Embryonic facial prominence (tissue), 1 donor: ENCODE measurements at regions not wholly inside any gene's neighbourhood (a gene's known extent, or its start where the extent isn't known, plus 50 kb on each side); places are given as distances from the start of the nearest gene placed in this dataset.
"Not testable (repeated sequence)": the region's sequence is repeated elsewhere in the genome, so short reads cannot be mapped to it uniquely, and the experiment has no call there.

Experiments used
- DNase-seq: peaks from one replicate; pipeline ENCODE4 v3.0.0-alpha.2; 2016; ENCODE audit errors: extremely low spot score

DNA sequence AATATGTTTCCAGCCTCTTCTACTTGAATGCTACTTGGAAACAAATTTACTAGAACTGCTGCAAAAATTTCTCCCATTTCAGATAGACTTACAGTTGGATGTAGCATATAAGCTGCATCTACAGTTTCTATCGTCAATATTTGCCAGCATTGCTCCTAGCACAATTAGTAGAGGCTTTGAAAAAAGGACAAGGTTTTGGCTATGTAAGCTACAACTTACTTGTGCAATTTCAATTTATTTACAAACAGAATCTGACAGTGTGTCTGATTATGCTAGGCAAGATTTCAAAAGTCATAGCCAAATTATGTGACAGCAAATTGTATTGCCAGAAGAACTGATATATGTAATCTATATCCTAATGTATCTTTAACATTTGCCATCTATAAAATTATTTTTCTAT is 628.4 kb upstream of the FAM174A start:
- no peak for DNase-seq

GRCh38 chr5:99901972-99902371 is 633.2 kb upstream of the FAM174A start:
- no peak for DNase-seq

DNA sequence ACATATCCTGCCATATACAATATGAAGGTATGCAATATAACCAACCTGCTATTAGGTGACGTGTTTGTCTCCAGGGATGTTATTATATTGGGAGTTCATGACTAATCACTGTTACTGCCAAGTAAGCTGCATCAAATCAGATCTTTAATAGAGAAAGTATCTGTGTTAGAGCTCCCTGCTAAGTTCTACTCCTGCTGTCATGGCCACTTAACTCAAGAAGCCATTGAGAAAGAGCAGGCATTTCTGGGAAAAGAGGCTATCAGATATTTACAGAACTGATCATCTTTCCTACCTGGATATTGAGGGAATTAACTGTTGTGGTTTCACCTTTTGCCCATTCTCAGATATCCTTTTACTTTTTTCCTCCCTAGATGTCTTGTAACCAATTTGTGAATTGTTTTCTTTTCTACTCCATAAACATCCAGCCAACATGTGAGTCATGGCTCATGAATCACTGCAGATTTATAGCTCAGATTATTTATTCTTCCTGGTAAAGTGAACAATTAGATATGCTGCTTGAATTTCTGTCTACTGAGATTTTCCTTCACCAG is 634.8 kb upstream of the FAM174A start:
- no peak for DNase-seq

GRCh38 chr5:99879791-99880511 is 655.2 kb upstream of the FAM174A start:
- no peak for DNase-seq

DNA sequence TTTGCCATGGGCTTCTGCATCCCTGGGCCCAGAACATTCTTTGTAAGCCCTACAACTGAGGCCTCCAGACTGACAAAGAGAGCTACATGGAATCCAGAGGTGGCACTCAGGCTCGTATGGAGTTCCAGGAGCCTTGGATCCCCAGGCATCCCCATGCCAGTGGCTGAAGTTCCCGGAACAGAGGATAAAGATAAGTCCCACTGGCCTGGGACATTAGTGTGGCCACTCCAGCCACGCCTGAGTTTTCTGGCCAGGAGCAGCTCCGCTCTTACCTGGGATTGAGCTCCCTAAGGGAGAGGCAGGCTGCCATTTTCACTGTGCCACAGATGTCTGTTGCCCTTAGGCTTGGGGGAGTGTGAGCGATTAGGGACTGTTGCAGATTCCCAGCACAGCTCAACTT is 656.3 kb upstream of the FAM174A start:
- no peak for DNase-seq

DNA sequence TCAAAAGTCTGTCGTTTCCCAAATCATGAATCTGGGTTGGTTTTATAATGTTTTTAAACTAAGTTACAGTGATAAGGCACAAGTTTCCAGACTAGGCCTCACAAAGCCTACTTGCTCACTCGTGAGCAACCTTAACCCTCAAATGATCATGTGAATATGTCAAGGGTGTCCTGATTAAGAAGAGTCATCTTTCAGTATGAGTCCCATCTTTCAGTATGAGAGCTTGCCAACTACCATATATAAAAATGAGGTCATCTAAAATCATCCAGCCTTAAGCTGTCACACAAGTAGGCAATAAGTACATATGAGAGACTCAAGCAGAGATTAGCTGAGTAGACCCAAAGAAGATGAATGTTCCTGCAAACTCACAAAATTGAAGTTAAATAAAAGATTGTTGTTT is 668.4 kb upstream of the FAM174A start:
- no peak for DNase-seq

- no peak for DNase-seq
Observed at GRCh38 chr5:99865159-99865558, 670.0 kb upstream of the FAM174A start.

DNA sequence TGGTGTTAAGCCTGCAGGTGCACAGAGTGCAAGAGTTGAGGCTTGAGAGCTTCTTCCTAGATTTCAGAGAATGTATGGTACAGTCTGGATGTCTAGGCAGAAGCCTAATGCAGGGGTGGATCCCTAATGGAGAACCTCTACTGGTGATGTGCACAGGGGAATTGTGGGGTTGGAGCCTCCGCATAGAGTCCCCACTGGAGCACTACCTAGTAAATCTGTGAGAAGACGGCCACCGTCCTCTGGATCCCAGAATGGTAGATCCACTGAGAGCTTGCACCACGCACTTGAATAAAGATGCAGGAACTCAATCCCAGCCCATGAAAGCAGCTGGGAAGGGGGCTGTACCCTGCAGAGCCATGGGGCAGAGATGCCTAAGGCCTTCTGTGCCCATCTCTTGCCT is 699.4 kb upstream of the FAM174A start:
- no peak for DNase-seq

DNA sequence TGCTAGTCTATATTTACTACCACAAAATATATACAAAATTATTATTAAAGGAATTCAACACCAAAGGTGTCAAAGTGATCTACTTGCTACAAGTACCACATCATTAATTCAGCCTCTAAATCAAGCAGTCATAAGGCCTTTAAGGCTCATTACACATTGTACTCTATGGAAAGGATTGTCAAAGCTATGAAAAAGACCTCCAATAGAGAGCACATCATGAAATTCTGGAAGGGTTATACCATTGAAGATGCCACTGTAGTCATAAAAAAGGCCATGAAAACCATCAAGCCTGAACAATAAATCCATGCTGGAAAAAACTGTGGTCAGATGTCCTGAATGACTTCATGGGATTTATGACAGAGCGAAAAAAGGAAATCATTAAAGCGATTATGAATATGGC is 708.0 kb upstream of the FAM174A start:
- DNase-seq, result no peak

GRCh38 chr5:99817796-99818195 is 717.4 kb upstream of the FAM174A start:
- DNase-seq, result no peak

- no peak for DNase-seq
Observed at GRCh38 chr5:99814321-99815063, 720.7 kb upstream of the FAM174A start.

- no peak for DNase-seq
Observed at GRCh38 chr5:99808657-99809230, 726.4 kb upstream of the FAM174A start.

GRCh38 chr5:99807346-99807745 is 727.8 kb upstream of the FAM174A start:
- no peak for DNase-seq

DNA sequence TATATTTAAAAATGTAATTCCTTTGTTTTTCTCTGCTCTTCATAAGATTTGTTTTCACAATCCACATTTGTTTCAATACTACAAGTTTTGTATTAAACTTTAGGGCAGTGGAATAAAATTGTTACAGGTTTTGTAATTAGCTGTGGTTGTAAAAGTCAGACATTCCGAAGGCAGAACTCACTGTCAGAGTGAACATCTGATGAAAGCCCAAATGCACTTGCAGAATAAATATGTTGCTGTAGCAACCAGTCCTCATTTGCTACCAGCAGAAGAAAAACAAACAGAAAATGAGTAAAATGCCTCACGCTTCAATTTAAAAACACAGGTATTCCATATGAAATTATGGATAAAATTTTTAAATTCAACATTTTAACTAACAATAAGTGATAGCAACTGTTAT is 740.1 kb upstream of the FAM174A start:
- no peak for DNase-seq

DNA sequence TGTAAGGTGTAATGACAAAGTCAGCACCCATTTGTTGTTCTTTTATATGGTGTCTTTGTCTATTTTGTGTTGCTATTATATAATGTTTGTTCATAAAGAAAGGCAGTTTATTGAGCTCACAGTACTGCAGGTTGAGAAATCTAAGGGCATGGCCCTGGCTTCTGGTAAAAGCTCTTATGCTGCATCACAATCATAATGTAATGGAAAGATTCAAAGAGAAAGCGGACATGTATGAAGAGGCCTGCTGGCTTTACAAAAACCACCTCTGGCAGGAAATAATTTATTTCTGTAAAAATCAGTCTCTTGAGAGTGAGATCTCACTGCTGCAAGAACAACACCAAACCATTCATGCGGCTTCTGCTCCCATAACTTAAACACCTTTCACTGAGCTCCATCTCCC is 746.7 kb upstream of the FAM174A start:
- no peak for DNase-seq

DNA sequence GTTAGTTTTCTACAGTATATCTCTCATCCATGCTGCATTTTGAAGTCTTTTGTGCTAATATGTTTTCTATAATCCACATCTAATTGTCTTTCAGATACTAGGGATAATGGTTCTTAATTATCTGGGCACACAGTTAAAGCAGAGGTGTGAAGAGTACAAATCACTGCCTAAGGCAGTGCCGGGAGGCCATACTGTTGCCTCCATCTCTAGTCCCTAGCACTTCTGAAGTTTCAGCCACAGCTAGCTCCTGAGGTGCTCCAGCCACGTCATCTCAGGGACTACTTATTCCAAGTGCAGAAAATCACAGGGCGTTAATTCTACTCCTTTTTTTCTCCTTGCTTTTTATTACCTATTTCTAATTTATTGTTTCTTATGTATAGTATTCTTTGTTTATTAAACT is 760.0 kb upstream of the FAM174A start:
- no peak for DNase-seq

GRCh38 chr5:99773290-99773689 is 761.9 kb upstream of the FAM174A start:
- DNase-seq, result no peak

DNA sequence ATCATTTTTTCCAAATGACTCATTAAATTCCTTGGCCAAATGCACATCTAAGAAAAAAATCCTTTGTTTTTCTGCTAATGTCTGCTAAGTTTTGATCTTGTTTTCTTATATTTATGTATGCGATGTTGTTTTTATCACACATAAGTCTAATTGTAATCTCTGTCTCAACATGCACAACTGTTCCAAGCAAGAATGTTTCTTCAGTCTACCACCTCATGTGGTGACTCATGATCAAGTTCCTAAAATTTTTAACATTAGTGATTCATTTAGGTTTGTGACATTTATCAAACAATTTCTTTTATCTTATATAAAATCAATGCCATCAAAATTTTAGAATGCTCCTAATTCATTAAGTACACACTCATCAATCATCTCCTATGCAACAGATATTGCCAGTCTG is 763.9 kb upstream of the FAM174A start:
- DNase-seq, result no peak

DNA sequence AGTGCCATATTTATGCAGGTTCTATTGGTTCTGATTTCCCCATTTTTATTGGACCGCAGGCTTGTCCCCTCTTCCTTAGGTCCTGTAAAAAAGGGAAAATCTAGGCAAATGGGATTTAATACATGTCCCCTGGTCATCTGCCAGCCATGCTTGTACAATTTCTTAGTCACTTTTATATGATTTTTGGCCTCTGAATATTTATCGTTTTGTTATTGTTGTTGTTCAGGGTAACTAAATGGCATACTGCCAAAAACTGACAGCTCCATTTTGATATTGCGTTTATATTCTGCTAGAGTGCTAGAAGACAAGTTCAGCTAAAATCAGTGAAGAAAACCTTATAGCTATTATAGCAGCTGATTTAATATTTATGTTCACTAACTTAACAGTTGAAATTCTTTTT is 770.2 kb upstream of the FAM174A start:
- DNase-seq, result no peak

DNA sequence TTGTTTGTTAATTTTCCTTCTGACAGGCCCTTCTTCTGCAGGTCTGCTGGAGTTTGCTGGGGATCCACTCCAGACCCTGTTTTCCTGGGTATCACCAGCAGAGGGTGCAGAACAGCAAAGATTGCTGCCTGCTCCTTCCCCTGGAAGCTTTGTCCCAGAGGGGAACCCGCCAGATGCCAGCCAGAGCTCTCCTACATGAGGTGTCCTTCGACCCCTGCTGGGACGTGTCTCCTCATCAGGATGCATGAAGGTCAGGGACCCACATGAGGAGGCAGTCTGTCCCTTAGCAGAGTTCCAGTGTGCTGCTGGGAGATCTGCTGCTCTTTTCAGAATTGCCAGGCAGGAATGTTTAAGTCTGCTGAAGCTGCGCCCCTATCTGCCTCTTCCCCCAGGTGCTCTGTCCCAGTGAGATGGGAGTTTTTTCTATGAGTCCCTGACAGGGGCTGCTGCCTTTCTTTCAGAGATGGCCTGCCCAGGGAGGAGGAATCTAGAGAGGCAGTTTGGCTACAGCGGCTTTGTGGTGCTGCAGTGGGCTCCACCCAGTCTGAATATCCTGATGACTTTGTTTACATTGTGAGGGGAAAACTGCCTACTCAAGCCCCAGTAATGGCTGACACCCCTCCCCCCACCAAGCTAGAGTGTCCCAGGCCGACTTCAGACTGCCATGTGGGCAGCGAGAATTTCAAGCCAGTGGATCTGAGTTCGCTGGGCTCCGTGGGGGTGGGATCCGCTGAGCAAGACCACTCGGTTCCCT is 772.0 kb upstream of the FAM174A start:
- no peak for DNase-seq

DNA sequence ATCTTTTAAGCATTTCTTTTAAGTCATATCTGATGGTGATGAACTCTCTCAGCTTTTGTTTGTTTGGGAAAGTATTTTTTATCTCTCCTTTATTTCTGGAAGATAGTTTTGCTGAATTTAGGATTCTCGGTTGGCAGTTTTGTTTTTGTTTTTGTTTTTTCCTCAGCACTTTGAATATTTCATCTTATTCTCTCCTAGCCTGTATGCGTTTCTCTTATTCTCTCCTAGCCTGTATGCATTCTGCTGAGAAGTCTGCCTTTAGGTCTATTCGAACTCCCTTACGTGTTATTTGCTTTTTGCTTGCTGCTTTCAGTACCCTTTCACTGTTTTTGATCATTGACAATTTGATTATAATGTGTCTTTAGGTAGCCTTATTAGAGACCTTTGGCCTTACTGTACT is 787.8 kb upstream of the FAM174A start:
- no peak for DNase-seq

DNA sequence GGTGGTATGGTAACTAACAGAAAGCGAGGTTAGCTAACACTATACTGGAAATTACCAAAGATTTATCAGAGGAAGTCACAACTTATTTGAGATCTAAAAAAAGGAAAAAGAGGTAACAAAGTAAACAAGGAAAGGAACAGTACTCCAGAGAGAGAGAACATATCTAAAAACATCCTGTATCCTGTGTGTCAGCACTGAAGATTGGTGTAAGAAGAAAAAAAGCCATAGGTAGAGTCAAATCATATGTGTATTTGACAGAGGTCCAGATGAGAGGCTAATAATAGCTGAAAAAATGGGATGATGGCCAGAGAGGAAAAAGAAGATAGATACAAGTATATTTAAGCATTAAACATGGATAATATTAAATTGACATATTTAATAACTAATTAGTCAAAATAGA is 802.0 kb upstream of the FAM174A start:
- DNase-seq, result not testable (repeated sequence)
